ENCODE measurements at regions not wholly inside any gene's neighbourhood (a gene's known extent, or its start where the extent isn't known, plus 50 kb on each side); places are given as distances from the start of the nearest gene placed in this dataset.
A peak's percentile ranks its signal among the peaks of the same experiment; 100 is the strongest.
"Not testable (repeated sequence)": the region's sequence is repeated elsewhere in the genome, so short reads cannot be mapped to it uniquely, and the experiment has no call there.

DNA sequence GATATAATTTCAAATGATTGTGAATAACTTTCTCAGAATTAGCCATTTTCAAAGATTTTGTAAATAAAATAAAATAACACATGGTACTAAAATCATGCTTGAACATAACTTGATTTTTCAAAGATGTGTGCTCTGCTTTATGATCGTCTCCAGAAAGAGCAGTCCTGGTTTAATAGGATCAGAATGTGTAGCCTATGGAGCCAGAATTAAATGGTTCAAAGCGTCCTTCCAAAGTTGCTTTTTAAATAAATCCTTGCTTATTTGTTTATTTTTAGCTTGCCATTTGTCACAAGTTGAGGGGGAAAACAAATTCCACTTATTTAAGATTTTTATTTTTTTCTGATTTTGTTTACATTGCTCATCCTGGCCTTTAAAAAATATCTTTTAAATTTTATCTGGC lies 123.7 kb upstream of the SPRED1 start:
- no peak for DNase-seq (ENCODE audit: low read depth, low spot score)
- in situ Hi-C loops (cut with HindIII; ENCODE audit: low sequenced_read_pairs) = no loop called here
- no peak overlapping the region for H3K4me3 ChIP-seq (ENCODE audit: low read depth, low read length)
- TF ChIP-seq, protein P1, sequence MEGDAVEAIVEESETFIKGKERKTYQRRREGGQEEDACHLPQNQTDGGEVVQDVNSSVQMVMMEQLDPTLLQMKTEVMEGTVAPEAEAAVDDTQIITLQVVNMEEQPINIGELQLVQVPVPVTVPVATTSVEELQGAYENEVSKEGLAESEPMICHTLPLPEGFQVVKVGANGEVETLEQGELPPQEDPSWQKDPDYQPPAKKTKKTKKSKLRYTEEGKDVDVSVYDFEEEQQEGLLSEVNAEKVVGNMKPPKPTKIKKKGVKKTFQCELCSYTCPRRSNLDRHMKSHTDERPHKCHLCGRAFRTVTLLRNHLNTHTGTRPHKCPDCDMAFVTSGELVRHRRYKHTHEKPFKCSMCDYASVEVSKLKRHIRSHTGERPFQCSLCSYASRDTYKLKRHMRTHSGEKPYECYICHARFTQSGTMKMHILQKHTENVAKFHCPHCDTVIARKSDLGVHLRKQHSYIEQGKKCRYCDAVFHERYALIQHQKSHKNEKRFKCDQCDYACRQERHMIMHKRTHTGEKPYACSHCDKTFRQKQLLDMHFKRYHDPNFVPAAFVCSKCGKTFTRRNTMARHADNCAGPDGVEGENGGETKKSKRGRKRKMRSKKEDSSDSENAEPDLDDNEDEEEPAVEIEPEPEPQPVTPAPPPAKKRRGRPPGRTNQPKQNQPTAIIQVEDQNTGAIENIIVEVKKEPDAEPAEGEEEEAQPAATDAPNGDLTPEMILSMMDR (IDR thresholded peaks at IDR 0.05; ENCODE audit: low read depth, low read length) = no peak

DNA sequence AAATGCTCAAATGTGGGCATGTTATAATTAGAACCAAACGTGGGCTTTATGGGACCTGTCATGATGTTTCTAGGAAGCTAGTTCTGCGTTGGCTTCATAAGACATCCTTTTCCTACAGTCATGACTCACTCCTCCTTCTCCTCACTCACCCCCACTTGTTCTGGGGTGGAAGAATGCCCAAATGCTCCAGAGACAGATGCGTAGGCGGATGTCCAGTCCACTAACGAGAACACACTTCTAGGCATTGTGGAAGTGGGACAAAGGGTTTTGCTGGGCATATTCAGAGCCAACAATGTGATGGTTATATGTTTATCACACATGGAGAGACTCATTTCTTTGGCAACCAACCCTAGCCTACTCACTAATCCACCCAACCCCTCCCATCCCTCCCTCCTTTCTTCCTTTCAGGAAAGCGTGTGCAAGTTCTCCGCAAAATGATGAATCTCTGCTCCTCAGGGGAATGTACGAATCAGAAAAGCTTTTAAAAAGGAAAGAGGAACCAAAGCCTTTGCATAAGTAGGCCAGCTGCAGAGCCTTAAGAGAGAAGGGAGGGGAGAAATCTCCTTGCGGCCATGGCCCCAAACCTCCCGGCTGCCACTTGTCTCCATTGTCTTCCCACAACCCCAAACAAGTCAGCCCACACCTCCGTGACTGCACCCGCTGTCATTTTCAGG lies 123.0 kb upstream of the SPRED1 start:
- peak; percentile 99 for DNase-seq (ENCODE audit: low read depth, low spot score)
- in situ Hi-C loops (cut with HindIII; ENCODE audit: low sequenced_read_pairs) = no loop called here
- TF ChIP-seq, protein P1 (IDR thresholded peaks at IDR 0.05; ENCODE audit: low read depth, low read length) = no peak
- H3K4me3 ChIP-seq (ENCODE audit: low read depth, low read length) = peak overlapping the region; percentile 19

DNA sequence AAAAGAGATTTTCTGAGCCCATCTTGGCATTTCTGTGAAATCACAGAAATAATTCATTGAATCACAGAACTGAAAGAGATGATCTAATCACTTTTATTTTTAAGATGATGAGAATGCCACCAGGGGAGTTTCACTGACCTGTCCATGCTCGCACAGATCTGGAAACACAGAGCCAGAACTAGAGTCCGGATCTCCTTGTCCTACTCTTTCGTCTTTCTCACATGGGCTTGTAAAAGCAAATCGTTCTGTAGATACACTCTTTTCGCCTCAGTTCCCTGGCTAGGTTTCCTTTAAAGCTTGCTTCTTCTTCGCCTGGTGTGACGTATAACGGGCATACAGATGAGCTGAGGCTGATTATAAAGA lies 122.5 kb upstream of the SPRED1 start:
- peak overlapping the region; percentile 19 for H3K4me3 ChIP-seq (ENCODE audit: low read depth, low read length)
- in situ Hi-C loops (cut with HindIII; ENCODE audit: low sequenced_read_pairs) = no loop called here
- DNase-seq (ENCODE audit: low read depth, low spot score) = no peak
- TF ChIP-seq, protein P1 (IDR thresholded peaks at IDR 0.05; ENCODE audit: low read depth, low read length) = no peak

GRCh38 chr15:38130740-38131498 lies 121.7 kb upstream of the SPRED1 start:
- no peak overlapping the region for H3K4me3 ChIP-seq (ENCODE audit: low read depth, low read length)
- in situ Hi-C loops (cut with HindIII; ENCODE audit: low sequenced_read_pairs) = no loop called here
- TF ChIP-seq, protein P1 (IDR thresholded peaks at IDR 0.05; ENCODE audit: low read depth, low read length) = no peak
- peak; percentile 96 for DNase-seq (ENCODE audit: low read depth, low spot score)

- DNase-seq (ENCODE audit: low read depth, low spot score) = no peak
- in situ Hi-C loops (cut with HindIII; ENCODE audit: low sequenced_read_pairs) = no loop called here
- no peak overlapping the region for H3K4me3 ChIP-seq (ENCODE audit: low read depth, low read length)
- TF ChIP-seq, protein P1 (IDR thresholded peaks at IDR 0.05; ENCODE audit: low read depth, low read length) = no peak
Measured at GRCh38 chr15:38134252-38134651, 118.4 kb upstream of the SPRED1 start.

DNA sequence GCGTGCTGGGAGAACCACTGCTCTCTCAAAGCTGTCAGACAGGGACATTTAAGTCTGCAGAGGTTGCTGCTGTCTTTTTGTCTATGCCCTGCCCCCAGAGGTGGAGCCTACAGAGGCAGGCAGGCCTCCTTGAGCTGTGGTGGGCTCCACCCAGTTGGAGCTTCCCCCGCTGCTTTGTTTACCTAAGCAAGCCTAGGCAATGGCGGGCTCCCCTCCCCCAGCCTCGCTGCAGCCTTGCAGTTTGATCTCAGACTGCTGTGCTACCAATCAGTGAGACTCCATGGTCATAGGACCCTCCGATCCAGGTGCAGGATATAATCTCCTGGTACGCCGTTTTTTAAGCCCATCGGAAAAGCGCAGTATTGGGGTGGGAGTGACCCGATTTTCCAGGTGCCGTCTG lies 110.4 kb upstream of the SPRED1 start:
- H3K4me3 ChIP-seq (ENCODE audit: low read depth, low read length); in situ Hi-C loops (cut with HindIII; ENCODE audit: low sequenced_read_pairs); DNase-seq (ENCODE audit: low read depth, low spot score): not testable (repeated sequence)

DNA sequence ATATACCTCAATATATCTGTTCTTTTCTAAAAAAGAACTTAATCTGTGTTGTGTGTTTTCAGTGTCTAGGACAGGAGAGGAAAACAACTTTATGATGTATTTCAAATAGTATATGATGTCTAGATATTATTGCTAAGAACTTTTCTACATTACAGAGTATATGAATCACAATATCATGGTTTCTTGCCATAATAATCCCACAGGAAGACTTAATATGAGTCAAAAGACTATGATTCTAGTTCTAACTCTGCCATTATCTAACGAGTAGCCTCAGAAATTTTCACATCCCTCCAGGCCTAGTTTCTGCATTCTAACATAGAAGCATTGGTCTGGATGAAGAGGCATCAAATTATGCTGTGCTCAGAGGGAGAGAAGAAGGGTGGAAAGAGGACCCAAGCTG lies 107.7 kb upstream of the SPRED1 start:
- in situ Hi-C loops (cut with HindIII; ENCODE audit: low sequenced_read_pairs) = no loop called here
- H3K4me3 ChIP-seq (ENCODE audit: low read depth, low read length) = no peak overlapping the region
- TF ChIP-seq, protein P1 (IDR thresholded peaks at IDR 0.05; ENCODE audit: low read depth, low read length) = no peak
- DNase-seq (ENCODE audit: low read depth, low spot score) = peak; percentile 22

Data from astrocyte of the spinal cord (primary cell).